ENCODE measurements at regions not wholly inside any gene's neighbourhood (a gene's known extent, or its start where the extent isn't known, plus 50 kb on each side); places are given as distances from the start of the nearest gene placed in this dataset.
A peak's percentile ranks its signal among the peaks of the same experiment; 100 is the strongest.

- DNase-seq = no peak
Measured at GRCh38 chr5:180411948-180412347, 58.8 kb upstream of the GFPT2 start.

- DNase-seq = no peak
Measured at GRCh38 chr5:180414176-180414575, 61.0 kb upstream of the GFPT2 start.

DNA sequence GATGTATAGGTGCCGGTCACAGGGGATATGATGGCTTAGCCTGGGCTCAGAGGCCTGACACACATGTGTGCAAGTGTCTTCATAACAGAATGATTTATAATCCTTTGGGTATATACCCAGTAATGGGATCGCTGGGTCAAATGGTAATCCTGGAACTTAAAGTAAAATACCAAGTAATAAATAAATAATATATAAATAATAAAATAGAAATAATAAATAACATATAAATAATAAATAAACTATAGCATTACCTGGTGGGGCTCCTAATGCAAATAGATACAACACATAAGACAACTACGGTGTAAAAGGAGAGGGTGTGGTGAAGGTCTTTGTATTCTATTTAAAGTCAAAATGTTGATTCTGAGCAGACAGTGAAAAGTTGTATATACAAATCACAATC, 68.5 kb upstream of the GFPT2 start:
- DNase-seq = no peak

DNA sequence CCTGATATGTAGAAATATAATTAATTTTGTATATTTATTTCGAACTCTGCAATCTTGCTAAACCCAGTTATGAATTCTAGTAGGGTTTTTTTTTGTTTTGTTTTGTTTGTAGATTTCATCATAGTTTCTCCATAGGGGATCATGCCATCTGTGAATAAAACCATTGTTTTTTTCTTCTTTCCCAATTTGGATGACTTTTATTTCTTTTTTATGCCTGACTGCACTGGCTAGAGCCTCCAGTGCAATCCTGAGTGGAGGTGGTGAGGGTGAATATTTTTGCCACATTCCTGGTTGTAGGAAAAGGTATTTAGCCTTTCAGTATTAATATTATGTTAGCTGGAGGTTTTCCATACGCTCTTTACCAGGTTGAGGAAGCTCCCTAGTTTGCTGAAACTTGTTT, 70.0 kb upstream of the GFPT2 start:
- DNase-seq = no peak

GRCh38 chr5:180423598-180423997, 70.5 kb upstream of the GFPT2 start:
- no peak for DNase-seq

DNA sequence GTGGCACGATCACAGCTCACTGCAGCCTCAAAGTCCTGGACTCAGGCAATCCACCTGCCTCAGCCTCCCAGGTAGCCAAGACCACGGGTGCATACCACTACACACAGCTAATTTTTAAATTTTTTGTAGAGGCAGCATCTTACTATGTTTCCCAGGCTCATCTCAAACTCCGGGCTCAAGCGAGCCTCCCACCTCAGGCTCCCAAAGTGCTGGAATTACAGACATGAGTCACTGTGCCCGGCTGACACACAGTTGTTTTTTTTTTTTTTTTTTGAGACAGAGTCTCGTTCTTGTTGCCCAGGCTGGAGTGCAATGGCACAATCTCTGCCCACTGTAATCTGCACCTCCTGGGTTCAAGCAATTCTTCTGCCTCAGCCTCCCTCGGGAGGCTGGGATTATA, 70.1 kb upstream of the CNOT6 start:
- DNase-seq = no peak

- no peak for DNase-seq
Measured at GRCh38 chr5:180428598-180428997, 65.6 kb upstream of the CNOT6 start.

DNA sequence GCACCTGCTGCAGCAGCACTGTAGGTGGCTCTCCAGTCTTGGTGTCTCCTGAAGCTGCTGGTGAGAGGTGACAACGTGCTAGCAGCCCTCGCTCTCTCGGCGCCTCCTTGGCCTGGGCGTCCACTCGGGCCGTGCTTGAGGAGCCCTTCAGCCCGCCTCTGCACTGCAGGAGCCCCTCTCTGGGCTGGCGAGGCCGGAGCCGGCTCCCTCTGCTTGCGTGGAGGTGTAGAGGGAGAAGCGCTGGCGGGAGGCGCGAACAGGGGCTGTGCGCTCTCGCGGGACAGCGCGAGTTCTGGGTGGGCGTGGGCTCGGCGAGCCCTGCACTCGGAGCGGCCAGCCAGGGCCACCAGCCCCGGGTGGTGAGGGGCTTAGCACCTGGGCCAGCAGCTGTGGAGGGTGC, 62.2 kb upstream of the CNOT6 start:
- DNase-seq = no peak

DNA sequence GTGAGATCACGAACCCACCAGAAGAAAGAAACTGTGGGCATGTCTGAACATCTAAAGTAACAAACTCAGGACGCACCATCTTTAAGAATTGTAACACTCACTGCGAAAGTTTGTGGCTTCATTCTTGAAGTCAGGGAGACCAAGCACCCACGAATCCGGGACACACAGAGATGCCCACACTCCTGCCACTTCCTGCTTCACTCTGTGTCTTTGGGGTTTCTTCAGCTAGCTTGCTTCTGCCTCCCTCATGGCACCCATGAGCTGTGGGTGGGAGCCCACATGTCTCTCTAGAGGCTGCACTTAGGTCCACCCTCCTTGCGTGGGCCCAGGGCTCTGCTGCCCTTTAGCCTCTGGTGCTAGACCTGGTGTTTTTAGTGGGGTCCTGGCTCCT, 61.2 kb upstream of the CNOT6 start:
- no peak for DNase-seq

- no peak for DNase-seq
Measured at GRCh38 chr5:180435594-180435993, 58.6 kb upstream of the CNOT6 start.

DNA sequence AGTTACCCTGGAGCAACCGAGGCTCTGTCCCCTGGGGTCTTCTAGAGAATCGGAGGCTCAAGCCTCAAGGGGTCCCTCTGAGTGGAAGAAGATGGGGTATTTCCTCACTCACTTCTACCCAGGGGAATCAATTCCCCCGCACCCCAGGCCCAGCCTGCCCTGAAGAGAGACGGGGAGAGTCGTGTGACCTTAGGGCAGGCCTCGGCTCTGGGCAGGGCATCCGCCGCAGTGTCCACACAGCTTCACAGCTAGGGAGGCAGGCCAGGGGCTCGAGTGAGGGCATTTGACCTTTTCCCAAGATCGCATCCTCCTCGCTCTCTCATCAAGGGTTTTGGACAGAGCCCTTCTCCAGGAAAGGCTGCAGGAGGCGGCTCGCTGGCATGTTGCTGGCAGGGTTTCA, 57.9 kb upstream of the CNOT6 start:
- DNase-seq = no peak

- DNase-seq = no peak
Measured at GRCh38 chr5:180436936-180437335, 57.2 kb upstream of the CNOT6 start.

- no peak for DNase-seq
Measured at GRCh38 chr5:180437336-180437735, 56.8 kb upstream of the CNOT6 start.

GRCh38 chr5:180438785-180439780, 55.1 kb upstream of the CNOT6 start:
- no peak for DNase-seq

DNA sequence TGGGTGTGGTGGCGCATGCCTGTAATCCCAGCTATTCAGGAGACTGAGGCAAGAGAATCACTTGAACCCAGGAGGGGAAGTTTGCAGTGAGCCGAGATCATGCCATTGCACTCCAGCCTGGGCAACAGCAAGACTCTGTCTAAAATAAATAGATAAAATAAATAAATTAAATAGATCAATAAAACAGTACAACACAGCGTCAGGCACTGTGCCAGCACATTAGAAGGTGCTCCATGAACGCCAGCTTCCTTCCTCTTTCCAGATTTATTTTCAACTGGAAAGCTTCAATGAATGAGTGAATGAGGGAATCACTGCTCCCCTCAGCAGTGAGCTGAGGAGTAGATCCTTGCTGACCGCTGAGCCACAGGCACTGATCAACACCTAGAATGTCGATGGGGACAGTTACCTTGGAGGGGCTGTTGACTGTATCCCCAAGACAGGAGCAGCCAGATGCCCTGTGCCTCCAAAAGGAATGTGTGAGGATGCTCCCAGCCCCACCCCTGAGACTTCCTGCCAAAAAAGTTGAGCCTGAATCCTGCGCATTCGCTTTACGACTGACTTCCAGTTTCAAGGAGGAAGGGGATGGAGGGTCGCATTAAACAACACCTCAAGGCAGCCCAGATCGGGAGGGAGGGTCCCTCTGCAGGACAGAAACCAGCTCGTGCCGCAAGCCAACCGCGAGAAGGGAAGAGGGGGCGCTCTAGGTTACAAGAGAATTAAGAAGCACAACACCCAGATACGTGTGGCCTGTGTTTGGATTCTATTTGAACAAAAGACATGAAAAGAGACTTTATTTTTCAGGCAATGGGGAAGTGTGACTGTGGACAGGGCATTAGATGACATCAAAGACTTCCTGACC, 54.0 kb upstream of the CNOT6 start:
- DNase-seq = no peak

DNA sequence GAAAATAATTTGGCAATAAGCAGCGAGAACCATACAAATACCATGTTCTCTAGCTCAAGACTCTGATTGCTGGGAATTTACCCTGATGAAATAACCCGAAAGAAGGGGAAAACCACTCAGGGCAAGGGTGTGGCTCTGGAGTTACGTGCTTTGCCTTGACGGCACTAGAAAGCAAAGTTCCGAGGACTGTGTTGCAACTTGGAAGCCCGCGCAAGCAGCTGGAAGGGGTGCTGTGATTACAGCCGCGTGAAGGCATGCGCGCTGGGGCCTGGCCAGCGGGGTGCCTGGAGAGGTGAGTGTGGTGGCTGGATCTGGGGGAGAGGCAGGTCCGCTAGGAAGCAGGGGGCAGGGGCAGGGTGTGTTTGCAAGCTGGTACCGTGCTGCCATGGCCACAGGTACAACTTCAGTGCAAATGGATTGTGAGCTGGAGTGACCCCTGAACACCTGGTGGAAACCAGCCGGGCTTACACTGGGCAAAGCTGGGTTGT, 52.6 kb upstream of the CNOT6 start:
- DNase-seq = peak; percentile 2
